Liver (tissue), 8 donors: ENCODE measurements at regions not wholly inside any gene's neighbourhood (a gene's known extent, or its start where the extent isn't known, plus 50 kb on each side); places are given as distances from the start of the nearest gene placed in this dataset.

Experiments used
- DNase-seq: peaks from one replicate; pipeline ENCODE4 v3.0.0-alpha.2; 2017; ENCODE audit warnings: low spot score
- H3K27ac ChIP-seq, 2 donors: one replicate each; pipeline ENCODE4 v1.7.0; 2013; ENCODE audit warnings: inconsistent platforms in 2 of 2, low read length in 2 of 2, control low read depth in 1 of 2, low read depth in 1 of 2, mild to moderate bottlenecking in 1 of 2
- H3K27me3 ChIP-seq, 4 donors: one replicate each; pipeline versions ENCODE4 v1.6.1 to v1.7.0; 2013; ENCODE audit warnings: low read length in 3 of 4, inconsistent platforms in 1 of 4, mild to moderate bottlenecking in 1 of 4, moderate library complexity in 1 of 4; ENCODE audit not compliant: control insufficient read depth in 4 of 4, insufficient read depth in 4 of 4
- H3K36me3 ChIP-seq, 4 donors: one replicate each; pipeline versions ENCODE4 v1.6.1 to v1.7.0; 2013; ENCODE audit warnings: low read length in 3 of 4, mild to moderate bottlenecking in 3 of 4, low read depth in 1 of 4, moderate library complexity in 1 of 4; ENCODE audit not compliant: control insufficient read depth in 4 of 4, insufficient read depth in 3 of 4
- H3K4me1 ChIP-seq, 4 donors: one replicate each; pipeline versions ENCODE4 v1.6.1 to v1.7.0; 2013; ENCODE audit warnings: low read length in 3 of 4, mild to moderate bottlenecking in 3 of 4, moderate library complexity in 1 of 4; ENCODE audit not compliant: control insufficient read depth in 4 of 4, insufficient read depth in 4 of 4
- H3K4me3 ChIP-seq, 3 donors: one replicate each; pipeline versions ENCODE4 v1.6.1 to v1.7.0; 2013; ENCODE audit warnings: low read length in 3 of 3, control low read depth in 1 of 3, low read depth in 1 of 3, mild to moderate bottlenecking in 1 of 3
- H3K9ac ChIP-seq, 2 donors: one replicate each; pipeline ENCODE4 v1.7.0; 2013; ENCODE audit warnings: low read length in 2 of 2, mild to moderate bottlenecking in 2 of 2, moderate library complexity in 2 of 2, control low read depth in 1 of 2, low read depth in 1 of 2
- H3K9me3 ChIP-seq, 4 donors: one replicate each; pipeline versions ENCODE4 v1.6.1 to v1.7.0; 2013; ENCODE audit warnings: low read length in 3 of 4; ENCODE audit not compliant: control insufficient read depth in 4 of 4
- EGR1 ChIP-seq, 2 donors: IDR thresholded peaks; 2 replicates each; pipeline ENCODE4 v1.6.1; 2016 to 2018; ENCODE audit warnings: antibody characterized with exemption in 2 of 2, low read depth in 2 of 2
- FOXA1 ChIP-seq: IDR thresholded peaks from 2 replicates; pipeline ENCODE4 v1.6.1; 2016; ENCODE audit warnings: antibody characterized with exemption
- FOXA2 ChIP-seq: IDR thresholded peaks from 2 replicates; pipeline ENCODE4 v1.6.1; 2016; ENCODE audit warnings: antibody characterized with exemption
- GABPA ChIP-seq, 2 donors: IDR thresholded peaks in 1 of 2; conservative IDR thresholded peaks in 1 of 2; 2 replicates each; pipeline ENCODE4 v1.6.1; 2016; ENCODE audit warnings: antibody characterized with exemption in 2 of 2, mild to moderate bottlenecking in 1 of 2, moderate library complexity in 1 of 2
- HNF4G ChIP-seq: IDR thresholded peaks from 2 replicates; pipeline ENCODE4 v1.6.1; 2016; ENCODE audit warnings: antibody characterized with exemption
- JUND ChIP-seq, 2 donors: IDR thresholded peaks; 2 replicates each; pipeline ENCODE4 v1.6.1; 2016; ENCODE audit warnings: antibody characterized with exemption in 2 of 2
- NR2F2 ChIP-seq: IDR thresholded peaks from 2 replicates; pipeline ENCODE4 v1.6.1; 2016; ENCODE audit warnings: antibody characterized with exemption
- RAD21 ChIP-seq, 2 donors: IDR thresholded peaks; 2 replicates each; pipeline ENCODE4 v1.6.1; 2016; ENCODE audit warnings: antibody characterized with exemption in 2 of 2, mild to moderate bottlenecking in 2 of 2
- REST ChIP-seq: IDR thresholded peaks from 2 replicates; pipeline ENCODE4 v1.6.1; 2016; ENCODE audit warnings: antibody characterized with exemption, mild to moderate bottlenecking
- RXRA ChIP-seq, 2 donors: IDR thresholded peaks; 2 replicates each; pipeline ENCODE4 v1.6.1; 2017 to 2018; ENCODE audit warnings: antibody characterized with exemption in 2 of 2, mild to moderate bottlenecking in 1 of 2
- SP1 ChIP-seq: IDR thresholded peaks from 2 replicates; pipeline ENCODE4 v1.6.1; 2018; ENCODE audit warnings: antibody characterized with exemption, mild to moderate bottlenecking
- TAF1 ChIP-seq: conservative IDR thresholded peaks from 2 replicates; pipeline ENCODE4 v1.6.1; 2016; ENCODE audit warnings: antibody characterized with exemption, mild to moderate bottlenecking
- YY1 ChIP-seq: IDR thresholded peaks from 2 replicates; pipeline ENCODE4 v1.6.1; 2016; ENCODE audit warnings: antibody characterized with exemption, mild to moderate bottlenecking
- ZBTB33 ChIP-seq: IDR thresholded peaks from 2 replicates; pipeline ENCODE4 v1.6.1; 2016; ENCODE audit warnings: antibody characterized with exemption
- WGBS: extraction: QIAGEN DNeasy Blood & Tissue Kit; methylation state at CpG from one replicate; pipeline ENCODE4 v1.1.7; 2013; 5-methylcytosine and 5-hydroxymethylcytosine counted together
- TF ChIP-seq, protein P1 (sequence below): fragments of 150-350 bp; IDR thresholded peaks from 2 replicates; pipeline ENCODE4 v1.5.1; 2017; ENCODE audit warnings: improper control_type of control experiment, low read depth, low read length; ENCODE audit not compliant: missing input control
- TF ChIP-seq, protein P2 (sequence below): IDR thresholded peaks from 2 replicates; pipeline ENCODE4 v1.6.1; 2016; ENCODE audit warnings: antibody characterized with exemption
- TF ChIP-seq, protein P3 (sequence below): IDR thresholded peaks from 2 replicates; pipeline ENCODE4 v1.6.1; 2016; ENCODE audit warnings: antibody characterized with exemption
- donor health status: healthy.
- donor health status: healthy.
- donor health status: healthy.
- donor health status: healthy.
- donor health status: healthy.

GRCh38 chr4:148822572-148823418, 380.6 kb upstream of the NR3C2 start:
- Histone ChIP-seq H3K36me3 (no peaks in the 10 kb centered on the region), H3K27ac (no peak overlapping the region), H3K27me3 (no peaks in the 10 kb centered on the region), H3K9ac (no peak overlapping the region), H3K9me3 (no peaks in the 10 kb centered on the region), H3K4me3 (no peak overlapping the region), H3K4me1 (no peaks in the 10 kb centered on the region)
- TF ChIP-seq NR2F2, result no peak
- no peak for TF ChIP-seq FOXA1
- TF ChIP-seq TAF1, result no peak
- no peak for TF ChIP-seq ZBTB33
- TF ChIP-seq RAD21 (IDR thresholded peaks at IDR 0.05), result no peak
- TF ChIP-seq FOXA2, result no peak
- no peak for TF ChIP-seq YY1
- no peak for TF ChIP-seq EGR1 (IDR thresholded peaks at IDR 0.05; ENCODE audit: low read depth in 2 of 2)
- TF ChIP-seq, protein P1, sequence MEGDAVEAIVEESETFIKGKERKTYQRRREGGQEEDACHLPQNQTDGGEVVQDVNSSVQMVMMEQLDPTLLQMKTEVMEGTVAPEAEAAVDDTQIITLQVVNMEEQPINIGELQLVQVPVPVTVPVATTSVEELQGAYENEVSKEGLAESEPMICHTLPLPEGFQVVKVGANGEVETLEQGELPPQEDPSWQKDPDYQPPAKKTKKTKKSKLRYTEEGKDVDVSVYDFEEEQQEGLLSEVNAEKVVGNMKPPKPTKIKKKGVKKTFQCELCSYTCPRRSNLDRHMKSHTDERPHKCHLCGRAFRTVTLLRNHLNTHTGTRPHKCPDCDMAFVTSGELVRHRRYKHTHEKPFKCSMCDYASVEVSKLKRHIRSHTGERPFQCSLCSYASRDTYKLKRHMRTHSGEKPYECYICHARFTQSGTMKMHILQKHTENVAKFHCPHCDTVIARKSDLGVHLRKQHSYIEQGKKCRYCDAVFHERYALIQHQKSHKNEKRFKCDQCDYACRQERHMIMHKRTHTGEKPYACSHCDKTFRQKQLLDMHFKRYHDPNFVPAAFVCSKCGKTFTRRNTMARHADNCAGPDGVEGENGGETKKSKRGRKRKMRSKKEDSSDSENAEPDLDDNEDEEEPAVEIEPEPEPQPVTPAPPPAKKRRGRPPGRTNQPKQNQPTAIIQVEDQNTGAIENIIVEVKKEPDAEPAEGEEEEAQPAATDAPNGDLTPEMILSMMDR, result no peak
- TF ChIP-seq, protein P2, sequence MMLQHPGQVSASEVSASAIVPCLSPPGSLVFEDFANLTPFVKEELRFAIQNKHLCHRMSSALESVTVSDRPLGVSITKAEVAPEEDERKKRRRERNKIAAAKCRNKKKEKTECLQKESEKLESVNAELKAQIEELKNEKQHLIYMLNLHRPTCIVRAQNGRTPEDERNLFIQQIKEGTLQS, result no peak
- no peak for TF ChIP-seq JUND (IDR thresholded peaks at IDR 0.05)
- TF ChIP-seq GABPA (IDR thresholded peaks at IDR 0.05 in 1 of 2, conservative IDR thresholded peaks at IDR 0.05 in 1 of 2), result no peak
- TF ChIP-seq SP1, result no peak
- no peak for TF ChIP-seq REST
- TF ChIP-seq RXRA (IDR thresholded peaks at IDR 0.05), result no peak
- DNase-seq, result no peak
- WGBS, result 84% methylated on average over 5 of the region's 5 CpGs

DNA sequence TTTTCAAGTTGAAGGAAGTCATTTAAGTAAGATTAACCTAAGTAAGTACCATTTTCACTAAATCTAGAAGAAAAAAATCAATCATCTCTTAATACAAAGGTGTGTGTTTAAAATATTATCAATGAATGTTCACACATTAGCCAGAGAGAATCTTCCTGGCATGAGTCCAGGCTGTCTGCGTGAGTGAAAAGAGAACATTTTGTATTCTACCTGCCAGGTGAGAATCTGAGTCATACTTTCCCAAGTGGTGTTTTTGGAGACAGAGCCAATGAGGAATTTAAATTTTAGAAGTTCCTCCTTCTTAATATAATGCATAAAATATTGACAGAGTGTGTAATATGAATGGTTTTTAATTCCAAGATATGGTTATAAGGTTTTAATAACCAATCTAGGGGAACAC, 371.8 kb upstream of the NR3C2 start:
- Histone ChIP-seq H3K27ac (no peak overlapping the region), H3K4me3 (no peak overlapping the region), H3K4me1 (no peaks in the 10 kb centered on the region), H3K9me3 (no peaks in the 10 kb centered on the region), H3K9ac (no peak overlapping the region), H3K27me3 (no peaks in the 10 kb centered on the region), H3K36me3 (no peaks in the 10 kb centered on the region)
- 82% methylated on average over 1 of the region's 1 CpG for WGBS
- TF ChIP-seq GABPA (IDR thresholded peaks at IDR 0.05 in 1 of 2, conservative IDR thresholded peaks at IDR 0.05 in 1 of 2) (no peak), TAF1 (no peak), HNF4G (no peak), REST (no peak), FOXA1 (no peak), NR2F2 (no peak), RAD21 (IDR thresholded peaks at IDR 0.05) (no peak), JUND (IDR thresholded peaks at IDR 0.05) (no peak), SP1 (no peak), FOXA2 (no peak)
- TF ChIP-seq, protein P3, sequence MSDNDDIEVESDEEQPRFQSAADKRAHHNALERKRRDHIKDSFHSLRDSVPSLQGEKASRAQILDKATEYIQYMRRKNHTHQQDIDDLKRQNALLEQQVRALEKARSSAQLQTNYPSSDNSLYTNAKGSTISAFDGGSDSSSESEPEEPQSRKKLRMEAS, result no peak
- no peak for DNase-seq
